BLaER1 treated with 17β-estradiol and CSF1 and Interleukin-3, amounts not matched to agents 10 nM and 100 nM (cell line): ENCODE measurements at regions not wholly inside any gene's neighbourhood (a gene's known extent, or its start where the extent isn't known, plus 50 kb on each side); places are given as distances from the start of the nearest gene placed in this dataset.
A peak's percentile ranks its signal among the peaks of the same experiment; 100 is the strongest.

Source experiments
- H3K27ac ChIP-seq, 11 experiments: shearing (Covaris generic); formaldehyde crosslinking; 2 replicates each; pipeline ENCODE4 v1.8.1; 2022
- H3K27me3 ChIP-seq, 11 experiments: shearing (Covaris generic); formaldehyde crosslinking; 2 replicates each; pipeline ENCODE4 v1.8.1; 2022
- H3K36me3 ChIP-seq, 11 experiments: shearing (Covaris generic); formaldehyde crosslinking; 2 replicates each; pipeline ENCODE4 v1.8.1; 2022
- H3K4me1 ChIP-seq, 10 experiments: shearing (Covaris generic); formaldehyde crosslinking; 2 replicates each; pipeline ENCODE4 v1.8.1; 2022
- H3K4me2 ChIP-seq, 11 experiments: shearing (Covaris generic); formaldehyde crosslinking; 2 replicates each; pipeline ENCODE4 v1.8.1; 2022
- H3K4me3 ChIP-seq, 10 experiments: shearing (Covaris generic); formaldehyde crosslinking; 2 replicates each; pipeline ENCODE4 v1.8.1; 2022
- H3K9ac ChIP-seq, 11 experiments: shearing (Covaris generic); formaldehyde crosslinking; 2 replicates each; pipeline ENCODE4 v1.8.1; 2022
- H3K9me3 ChIP-seq, 11 experiments: shearing (Covaris generic); formaldehyde crosslinking; replicated peaks in 1 of 11; 2 replicates each; pipeline ENCODE4 v1.8.1; 2022
- H4K20me1 ChIP-seq, 11 experiments: shearing (Covaris generic); formaldehyde crosslinking; 2 replicates each; pipeline ENCODE4 v1.8.1; 2022
- Cebpa-rat ChIP-seq, 11 experiments: shearing (Covaris generic); IDR thresholded peaks; 2 replicates each; pipeline ENCODE4 v1.8.1; 2022

- peak in 3 of 11 experiments; percentile 18 to 35 (median 21); a peak in 2 of 22 replicates for TF ChIP-seq Cebpa-rat (IDR thresholded peaks at IDR 0.05)
- H3K4me2 ChIP-seq: peak overlapping the region; percentile 53 to 82 (median 76)
- H3K4me3 ChIP-seq: peak overlapping the region in 2 of 10 experiments; percentile 0 to 11; a peak in 1 of 20 replicates
- peak overlapping the region in 3 of 11 experiments; percentile 0 to 36 (median 22); a peak in 2 of 22 replicates for H3K9ac ChIP-seq
- peaks cover 0 to 6% (median 0%) of the 10 kb centered on the region in 11 experiments; a peak in 1 of 22 replicates for H3K9me3 ChIP-seq
- H3K27ac ChIP-seq: peak overlapping the region in 10 of 11 experiments; percentile 9 to 63 (median 34); a peak in 14 of 22 replicates
- H3K27me3 ChIP-seq: no peaks in the 10 kb centered on the region
- H3K36me3 ChIP-seq: no peaks in the 10 kb centered on the region
- peaks cover 30 to 63% (median 41%) of the 10 kb centered on the region in 10 experiments for H3K4me1 ChIP-seq
- H4K20me1 ChIP-seq: no peaks in the 10 kb centered on the region
Measured at GRCh38 chr15:39472621-39473297, 108.1 kb upstream of the THBS1 start.

GRCh38 chr15:39473298-39473947 is 107.5 kb upstream of the THBS1 start:
- Histone ChIP-seq H3K9ac (peak overlapping the region in 3 of 11 experiments; percentile 0 to 36 (median 22); a peak in 4 of 22 replicates), H3K27ac (peak overlapping the region; percentile 9 to 63 (median 33); a peak in 14 of 22 replicates), H3K4me3 (peak overlapping the region in 2 of 10 experiments; percentile 0 to 11; a peak in 1 of 20 replicates), H3K4me1 (peaks cover 30 to 56% (median 40%) of the 10 kb centered on the region in 10 experiments), H3K27me3 (no peaks in the 10 kb centered on the region), H4K20me1 (no peaks in the 10 kb centered on the region), H3K9me3 (peaks cover 0 to 6% (median 0%) of the 10 kb centered on the region in 11 experiments; a peak in 1 of 22 replicates), H3K4me2 (peak overlapping the region; percentile 53 to 82 (median 76)), H3K36me3 (no peaks in the 10 kb centered on the region)
- no peak for TF ChIP-seq Cebpa-rat (IDR thresholded peaks at IDR 0.05)

- Histone ChIP-seq H3K4me1 (peaks cover 24 to 44% (median 33%) of the 10 kb centered on the region in 10 experiments), H3K9me3 (peaks cover 0 to 6% (median 0%) of the 10 kb centered on the region in 11 experiments; a peak in 1 of 22 replicates), H3K27ac (no peak overlapping the region), H3K9ac (no peak overlapping the region), H3K27me3 (no peaks in the 10 kb centered on the region), H3K36me3 (no peaks in the 10 kb centered on the region), H3K4me2 (peak overlapping the region; percentile 53 to 82 (median 76)), H3K4me3 (no peak overlapping the region), H4K20me1 (no peaks in the 10 kb centered on the region)
- no peak for TF ChIP-seq Cebpa-rat (IDR thresholded peaks at IDR 0.05)
Measured at GRCh38 chr15:39474657-39475056, 106.2 kb upstream of the THBS1 start.

- no peak overlapping the region for H3K9ac ChIP-seq
- H3K9me3 ChIP-seq: no peaks in the 10 kb centered on the region
- H3K36me3 ChIP-seq: no peaks in the 10 kb centered on the region
- no peak overlapping the region for H3K27ac ChIP-seq
- TF ChIP-seq Cebpa-rat (IDR thresholded peaks at IDR 0.05): no peak
- peaks cover 8 to 23% (median 15%) of the 10 kb centered on the region in 10 experiments for H3K4me1 ChIP-seq
- H3K4me2 ChIP-seq: no peak overlapping the region
- H3K4me3 ChIP-seq: no peak overlapping the region
- no peaks in the 10 kb centered on the region for H3K27me3 ChIP-seq
- H4K20me1 ChIP-seq: no peaks in the 10 kb centered on the region
Measured at GRCh38 chr15:39478996-39479395, 101.9 kb upstream of the THBS1 start.

GRCh38 chr15:39479911-39480310 is 101.0 kb upstream of the THBS1 start:
- Histone ChIP-seq H3K27ac (no peak overlapping the region), H4K20me1 (no peaks in the 10 kb centered on the region), H3K9ac (no peak overlapping the region), H3K4me3 (no peak overlapping the region), H3K4me1 (peaks cover 0 to 14% (median 7%) of the 10 kb centered on the region in 10 experiments; a peak in 12 of 20 replicates), H3K36me3 (no peaks in the 10 kb centered on the region), H3K9me3 (no peaks in the 10 kb centered on the region), H3K4me2 (no peak overlapping the region), H3K27me3 (no peaks in the 10 kb centered on the region)
- TF ChIP-seq Cebpa-rat (IDR thresholded peaks at IDR 0.05): no peak

- H3K9me3 ChIP-seq: no peaks in the 10 kb centered on the region
- no peaks in the 10 kb centered on the region for H3K27me3 ChIP-seq
- no peaks in the 10 kb centered on the region for H3K36me3 ChIP-seq
- no peak overlapping the region for H3K9ac ChIP-seq
- H3K4me1 ChIP-seq: peaks cover 0 to 9% (median 0%) of the 10 kb centered on the region in 10 experiments; a peak in 2 of 20 replicates
- H3K4me3 ChIP-seq: no peak overlapping the region
- no peak overlapping the region for H3K27ac ChIP-seq
- H4K20me1 ChIP-seq: no peaks in the 10 kb centered on the region
- no peak overlapping the region for H3K4me2 ChIP-seq
- no peak for TF ChIP-seq Cebpa-rat (IDR thresholded peaks at IDR 0.05)
Measured at GRCh38 chr15:39482459-39482858, 98.4 kb upstream of the THBS1 start.

- no peaks in the 10 kb centered on the region for H3K36me3 ChIP-seq
Measured at GRCh38 chr15:39486621-39487457, 94.0 kb upstream of the THBS1 start.

GRCh38 chr15:39487458-39487735 is 93.5 kb upstream of the THBS1 start:
- Histone ChIP-seq H3K36me3 (no peaks in the 10 kb centered on the region), H3K27me3 (no peaks in the 10 kb centered on the region), H3K4me3 (no peak overlapping the region), H4K20me1 (no peaks in the 10 kb centered on the region), H3K4me1 (peaks cover 0 to 8% (median 0%) of the 10 kb centered on the region in 10 experiments; a peak in 2 of 20 replicates), H3K9me3 (no peaks in the 10 kb centered on the region), H3K27ac (no peak overlapping the region), H3K9ac (no peak overlapping the region), H3K4me2 (peak overlapping the region in 2 of 11 experiments; percentile 22; a peak in 2 of 22 replicates)
- no peak for TF ChIP-seq Cebpa-rat (IDR thresholded peaks at IDR 0.05)

More at GRCh38 chr15:39486621-39487457, 94.0 kb upstream of the THBS1 start:
- Histone ChIP-seq H3K4me3 (no peak overlapping the region), H4K20me1 (no peaks in the 10 kb centered on the region), H3K27me3 (no peaks in the 10 kb centered on the region), H3K9ac (no peak overlapping the region), H3K4me1 (peaks cover 0 to 8% (median 0%) of the 10 kb centered on the region in 10 experiments; a peak in 2 of 20 replicates), H3K27ac (no peak overlapping the region), H3K4me2 (peak overlapping the region in 2 of 11 experiments; percentile 22; a peak in 2 of 22 replicates), H3K9me3 (no peaks in the 10 kb centered on the region)
- TF ChIP-seq Cebpa-rat (IDR thresholded peaks at IDR 0.05): no peak

GRCh38 chr15:39488516-39488915 is 92.4 kb upstream of the THBS1 start:
- Histone ChIP-seq H3K36me3 (no peaks in the 10 kb centered on the region), H3K27ac (no peak overlapping the region), H3K27me3 (no peaks in the 10 kb centered on the region), H3K9me3 (no peaks in the 10 kb centered on the region), H4K20me1 (no peaks in the 10 kb centered on the region), H3K9ac (no peak overlapping the region), H3K4me3 (no peak overlapping the region), H3K4me2 (no peak overlapping the region), H3K4me1 (peaks cover 0 to 8% (median 0%) of the 10 kb centered on the region in 10 experiments; a peak in 2 of 20 replicates)
- TF ChIP-seq Cebpa-rat (IDR thresholded peaks at IDR 0.05): no peak
